NOMO-1 treated with DMSO at 0.1 percent for 48 hours (cell line): ENCODE measurements at regions not wholly inside any gene's neighbourhood (a gene's known extent, or its start where the extent isn't known, plus 50 kb on each side); places are given as distances from the start of the nearest gene placed in this dataset.
"Not testable (repeated sequence)": the region's sequence is repeated elsewhere in the genome, so short reads cannot be mapped to it uniquely, and the experiment has no call there.

Experiments used
- DNase-seq: peaks from one replicate; lab custom pipeline; 2025; ENCODE audit not compliant: unreplicated experiment; lab: John Stamatoyannopoulos, UW

GRCh38 chr1:31510853-31511789 is 65.2 kb upstream of the TINAGL1 start:
- no peak for DNase-seq

- no peak for DNase-seq
Measured at GRCh38 chr1:31511848-31512615, 64.3 kb upstream of the TINAGL1 start.

GRCh38 chr1:31514117-31514516 is 62.2 kb upstream of the TINAGL1 start:
- no peak for DNase-seq

DNA sequence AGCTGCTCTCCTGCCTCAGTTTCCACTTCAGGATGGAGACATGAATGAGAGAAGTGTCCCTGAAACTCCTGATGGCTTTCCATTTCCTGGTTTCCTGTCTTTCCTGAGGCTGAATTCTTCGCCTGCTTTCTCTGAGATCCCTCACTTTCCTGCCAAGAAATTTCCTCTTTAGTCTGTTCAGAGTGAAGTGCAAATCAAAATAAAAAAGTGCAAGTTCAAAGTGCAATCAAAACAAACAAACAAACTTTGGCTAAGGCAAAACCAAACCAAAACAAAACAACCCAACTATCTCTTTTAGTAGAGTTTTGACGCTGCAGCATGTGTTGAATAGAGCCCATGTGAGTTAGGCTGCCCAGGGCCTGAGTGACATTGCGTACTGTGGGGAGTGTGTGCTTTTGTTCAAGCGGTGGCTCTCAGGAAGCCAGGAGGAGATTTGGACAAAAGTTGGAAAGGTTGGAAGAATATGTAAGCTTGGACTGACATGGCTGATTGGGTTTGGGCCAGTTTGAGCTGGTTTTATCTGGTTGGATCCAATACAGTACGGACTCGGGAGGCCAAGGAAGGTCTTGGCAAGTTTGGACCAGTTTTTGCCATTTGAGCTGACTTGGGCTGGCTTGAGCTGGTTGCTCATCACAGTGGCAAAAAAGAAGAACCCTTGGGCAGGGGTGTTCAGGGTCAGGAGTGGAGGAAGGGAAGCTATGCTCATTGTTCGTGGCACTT is 61.1 kb upstream of the TINAGL1 start:
- DNase-seq, result no peak

- DNase-seq, result no peak
Measured at GRCh38 chr1:31515936-31516335, 60.4 kb upstream of the TINAGL1 start.

DNA sequence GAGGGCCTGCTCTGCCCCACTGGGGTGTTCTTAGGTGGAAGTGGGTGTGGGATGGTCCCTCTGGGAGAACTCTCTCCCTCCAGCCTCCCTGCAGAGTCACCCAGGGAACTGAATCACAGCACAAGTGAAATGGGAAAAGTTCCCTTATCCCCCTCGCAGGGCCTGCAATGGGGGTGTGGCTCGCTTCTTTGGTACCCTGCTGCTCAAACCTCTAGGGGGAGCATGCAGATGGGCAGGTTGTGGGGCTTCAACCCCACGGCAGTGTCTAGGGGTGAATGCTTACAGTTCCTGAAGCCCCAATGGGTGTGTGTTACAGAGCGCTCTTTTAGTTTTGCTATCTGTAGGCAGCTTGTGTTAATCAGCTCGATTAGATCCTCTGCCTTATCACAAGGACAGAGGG is 59.0 kb upstream of the TINAGL1 start:
- DNase-seq, result no peak

- not testable (repeated sequence) for DNase-seq
Measured at GRCh38 chr1:31517986-31518385, 58.3 kb upstream of the TINAGL1 start.

GRCh38 chr1:31521761-31522555 is 54.4 kb upstream of the TINAGL1 start:
- no peak for DNase-seq

- no peak for DNase-seq
Measured at GRCh38 chr1:31522556-31522845, 53.8 kb upstream of the TINAGL1 start.

DNA sequence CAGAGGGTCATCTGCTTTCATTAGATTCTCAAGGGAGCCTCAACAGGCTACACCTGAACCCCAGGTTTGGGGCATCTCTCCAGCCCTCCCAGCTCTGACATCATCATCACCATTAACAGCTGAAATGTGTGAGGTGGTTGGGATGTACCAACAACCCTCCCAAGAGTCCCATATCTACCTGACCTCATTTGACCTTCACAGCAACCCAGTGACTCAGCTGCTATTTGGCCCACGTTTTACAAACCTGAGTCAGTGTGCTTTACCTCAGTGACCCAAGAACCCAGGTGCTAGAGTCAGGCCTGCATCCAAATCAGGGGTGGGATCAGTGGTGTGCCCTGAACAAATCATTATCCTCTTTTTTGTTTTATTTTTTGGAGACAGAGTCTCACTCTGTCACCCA is 53.3 kb upstream of the TINAGL1 start:
- peak; percentile 2 for DNase-seq

DNA sequence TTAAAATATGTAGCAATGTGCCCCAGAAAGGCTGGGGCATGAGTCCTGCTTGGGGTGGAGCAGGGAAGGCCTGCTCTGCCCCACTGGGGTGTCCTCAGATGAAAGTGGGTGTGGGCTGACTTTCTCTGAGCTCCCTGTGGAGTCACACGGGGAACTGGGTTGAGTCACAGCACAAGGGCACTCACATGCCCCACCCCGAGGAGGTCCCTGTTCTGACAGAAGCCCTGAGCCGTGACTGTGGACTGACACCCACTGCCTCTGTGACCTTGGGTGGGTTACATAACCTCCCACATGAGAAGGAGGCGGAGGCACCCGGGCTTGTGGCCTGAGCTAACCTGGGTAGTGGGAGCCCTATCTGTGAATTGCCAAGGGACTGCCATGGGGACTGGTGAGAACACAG is 52.5 kb upstream of the TINAGL1 start:
- DNase-seq, result peak; percentile 90

GRCh38 chr1:31524186-31524901 is 52.0 kb upstream of the TINAGL1 start:
- DNase-seq, result peak; percentile 96
